IMR-90 (cell line): ENCODE measurements at regions not wholly inside any gene's neighbourhood (a gene's known extent, or its start where the extent isn't known, plus 50 kb on each side); places are given as distances from the start of the nearest gene placed in this dataset.

ENCODE experiments used
- ATAC-seq: fragments of 200-7000 bp; cut with Tn5 transposase; 2 replicates; pipeline ENCODE4 v1.9.1; 2020; ENCODE audit warnings: low read depth, mild to moderate bottlenecking, moderate library complexity
- BruUV-seq: library from RNA; stranded (reverse); fragments of 400-500 nt; replicated peaks from 2 replicates; lab custom pipeline; 2021; lab: Mats Ljungman, UMichigan
- CTCF ChIA-PET: fragments of 300-600 bp; formaldehyde crosslinking; extraction: SDS; loops from one replicate; lab custom pipeline; 2021; ENCODE audit warnings: antibody characterized with exemption; lab: Yijun Ruan, JAX
- POLR2A ChIA-PET: fragments of 300-600 bp; sonication (Branson Sonifier 250); formaldehyde crosslinking; loops from one replicate; lab custom pipeline; 2022; ENCODE audit warnings: antibody characterized with exemption; ENCODE audit not compliant: unreplicated experiment; lab: Charles Lee
- DNase-seq: peaks from one replicate; pipeline ENCODE4 v3.0.0; 2013
- H2AFZ ChIP-seq: replicated peaks from 2 replicates; pipeline ENCODE3; 2013; ENCODE audit warnings: low read length, mild to moderate bottlenecking; ENCODE audit not compliant: poor library complexity
- H2AK5ac ChIP-seq: 2 replicates; pipeline ENCODE4 v1.6.1; 2013; ENCODE audit warnings: low read depth, low read length, inconsistent platforms
- H2AK9ac ChIP-seq: replicated peaks from 2 replicates; pipeline ENCODE3; 2013; ENCODE audit warnings: mild to moderate bottlenecking, low read depth, low read length, moderate library complexity; ENCODE audit not compliant: poor library complexity
- H2BK120ac ChIP-seq: 2 replicates; pipeline ENCODE4 v1.6.1; 2013; ENCODE audit warnings: low read depth, low read length, inconsistent platforms
- H2BK15ac ChIP-seq: 3 replicates; pipeline ENCODE4 v1.6.1; 2013; ENCODE audit warnings: low read depth, low read length, inconsistent platforms
- H2BK20ac ChIP-seq: 2 replicates; pipeline ENCODE4 v1.6.1; 2013; ENCODE audit warnings: low read depth, mild to moderate bottlenecking, inconsistent platforms, low read length, moderate library complexity
- H2BK5ac ChIP-seq: 2 replicates; pipeline ENCODE4 v1.6.1; 2013; ENCODE audit warnings: mild to moderate bottlenecking, low read depth, low read length, inconsistent platforms; ENCODE audit not compliant: poor library complexity, severe bottlenecking
- H3K14ac ChIP-seq: replicated peaks from 2 replicates; pipeline ENCODE4 v1.6.1; 2013; ENCODE audit warnings: low read depth, low read length, inconsistent platforms
- H3K18ac ChIP-seq: 2 replicates; pipeline ENCODE4 v1.6.1; 2013; ENCODE audit warnings: low read depth, low read length, control low read depth
- H3K23ac ChIP-seq: 2 replicates; pipeline ENCODE4 v1.6.1; 2013; ENCODE audit warnings: low read depth, low read length, inconsistent platforms
- H3K27ac ChIP-seq: 2 replicates; pipeline ENCODE4 v1.5.1; 2013; ENCODE audit warnings: mild to moderate bottlenecking, control low read depth, low read length; ENCODE audit not compliant: insufficient read depth
- H3K27me3 ChIP-seq: 2 replicates; pipeline ENCODE4 v1.6.1; 2013; ENCODE audit warnings: low read length; ENCODE audit not compliant: control insufficient read depth, insufficient read depth
- H3K36me3 ChIP-seq: 2 replicates; pipeline ENCODE4 v1.6.1; 2013; ENCODE audit warnings: low read length, mixed read lengths; ENCODE audit not compliant: control insufficient read depth, insufficient read depth
- H3K4ac ChIP-seq: 2 replicates; pipeline ENCODE4 v1.6.1; 2013; ENCODE audit warnings: low read depth, low read length, inconsistent platforms
- H3K4me1 ChIP-seq: 2 replicates; pipeline ENCODE4 v1.6.1; 2013; ENCODE audit warnings: low read length, mixed read lengths; ENCODE audit not compliant: control insufficient read depth, insufficient read depth
- H3K4me2 ChIP-seq: 2 replicates; pipeline ENCODE4 v1.6.1; 2013; ENCODE audit warnings: low read depth, mild to moderate bottlenecking, control low read depth, low read length, moderate library complexity
- H3K4me3 ChIP-seq: 2 replicates; pipeline ENCODE4 v1.5.1; 2013; ENCODE audit warnings: low read depth, mild to moderate bottlenecking, control low read depth, low read length, moderate library complexity; ENCODE audit not compliant: insufficient read depth
- H3K56ac ChIP-seq: 2 replicates; pipeline ENCODE4 v1.6.1; 2013; ENCODE audit warnings: low read length, inconsistent platforms; ENCODE audit not compliant: insufficient read depth; ENCODE audit errors: extremely low read depth
- H3K79me1 ChIP-seq, 2 experiments: 2 replicates each; pipeline ENCODE4 v1.6.1; 2013; ENCODE audit warnings: low read length in 2 of 2, inconsistent platforms in 1 of 2, low read depth in 1 of 2
- H3K9ac ChIP-seq: 2 replicates; pipeline ENCODE4 v1.6.1; 2013; ENCODE audit warnings: low read depth, low read length, control low read depth
- H3K9me1 ChIP-seq: 2 replicates; pipeline ENCODE4 v1.6.1; 2013; ENCODE audit warnings: low read length, inconsistent platforms; ENCODE audit not compliant: insufficient read depth
- H3K9me3 ChIP-seq: 2 replicates; pipeline ENCODE4 v1.6.1; 2013; ENCODE audit warnings: low read length; ENCODE audit not compliant: control insufficient read depth, insufficient read depth
- H4K20me1 ChIP-seq: 2 replicates; pipeline ENCODE4 v1.6.1; 2013; ENCODE audit warnings: low read length, inconsistent platforms; ENCODE audit not compliant: insufficient read depth
- H4K5ac ChIP-seq: 2 replicates; pipeline ENCODE4 v1.6.1; 2013; ENCODE audit warnings: mild to moderate bottlenecking, low read depth, low read length, control low read depth
- H4K8ac ChIP-seq, 2 experiments: 2 replicates each; pipeline ENCODE4 v1.6.1; 2013; ENCODE audit warnings: low read depth in 2 of 2, low read length in 2 of 2, control low read depth in 1 of 2, inconsistent platforms in 1 of 2
- H4K91ac ChIP-seq: 2 replicates; pipeline ENCODE4 v1.6.1; 2013; ENCODE audit warnings: low read depth, low read length, inconsistent platforms; ENCODE audit not compliant: insufficient read depth
- SMC3 ChIP-seq: fragments of 150-350 bp; IDR thresholded peaks from 2 replicates; pipeline ENCODE4 v1.6.1; 2016; ENCODE audit warnings: low read depth, mild to moderate bottlenecking, antibody characterized with exemption, low read length, moderate library complexity
- USF2 ChIP-seq: fragments of 150-350 bp; IDR thresholded peaks from 2 replicates; pipeline ENCODE4 v1.6.1; 2017; ENCODE audit warnings: mild to moderate bottlenecking, antibody characterized with exemption, low read length, low read depth
- WGBS, 2 experiments: methylation state at CpG; one replicate each; pipeline versions ENCODE4 v1.1.5 to v1.1.7; 2013; ENCODE audit warnings: missing lambda C conversion rate in 2 of 2; ENCODE audit not compliant: insufficient read length in 1 of 2; ENCODE audit errors: extremely low coverage in 2 of 2; 5-methylcytosine and 5-hydroxymethylcytosine counted together
- dilution Hi-C: fragments of 300-500 bp; cut with HindIII; formaldehyde crosslinking; loops from one replicate; pipeline ENCODE4 v1.14.3; 2018; ENCODE audit warnings: low sequenced_read_pairs; ENCODE audit not compliant: unreplicated experiment
- in situ Hi-C: fragments of 300-500 bp; cut with MboI; formaldehyde crosslinking; loops from 3 replicates; pipeline ENCODE4 v1.14.3; 2019; ENCODE audit warnings: low sequenced_read_pairs, inconsistent platforms, mixed read lengths
- intact Hi-C: fragments of 100-400 bp; cut with micrococcal nuclease; formaldehyde crosslinking; loops from 2 replicates; pipeline ENCODE4 v1.10.0; 2022

GRCh38 chr2:196372276-196372809, 201.0 kb upstream of the STK17B start:
- Histone ChIP-seq H3K23ac (no peak overlapping the region), H4K8ac (no peak overlapping the region), H3K27me3 (no peaks in the 10 kb centered on the region), H4K20me1 (no peaks in the 10 kb centered on the region), H2AK9ac (no peak overlapping the region), H2AFZ (no peak overlapping the region), H3K9me1 (0 out of 2 replicates have a peak, but pooled peaks cover 3% of the 10 kb centered on the region), H3K18ac (no peak overlapping the region), H2BK15ac (no peak overlapping the region), H3K27ac (no peak overlapping the region), H3K9me3 (peaks cover 4% of the 10 kb centered on the region), H2BK120ac (no peak overlapping the region), H3K56ac (no peak overlapping the region), H3K14ac (no peak overlapping the region), H3K4me3 (no peak overlapping the region), H2BK5ac (no peak overlapping the region), H3K36me3 (no peaks in the 10 kb centered on the region), H4K91ac (no peak overlapping the region), H4K5ac (no peak overlapping the region), H3K79me1 (no peaks in the 10 kb centered on the region), H2AK5ac (no peak overlapping the region), H3K4me1 (no peaks in the 10 kb centered on the region), H3K4ac (no peak overlapping the region), H3K4me2 (no peak overlapping the region), H2BK20ac (no peak overlapping the region), H3K9ac (no peak overlapping the region)
- ATAC-seq = no peak
- dilution Hi-C loops (no loop called here), intact Hi-C loops (no loop called here), in situ Hi-C loops (no loop called here)
- CTCF ChIA-PET = no interaction called here
- POLR2A ChIA-PET = no interaction called here
- no peak for TF ChIP-seq SMC3
- TF ChIP-seq USF2 = no peak
- BruUV-seq = no TSS peak
- no CpG with 5 or more reads among the region's 3 CpGs for WGBS, 2 experiments
- no peak for DNase-seq
